ENCODE measurements at regions not wholly inside any gene's neighbourhood (a gene's known extent, or its start where the extent isn't known, plus 50 kb on each side); places are given as distances from the start of the nearest gene placed in this dataset.

DNA sequence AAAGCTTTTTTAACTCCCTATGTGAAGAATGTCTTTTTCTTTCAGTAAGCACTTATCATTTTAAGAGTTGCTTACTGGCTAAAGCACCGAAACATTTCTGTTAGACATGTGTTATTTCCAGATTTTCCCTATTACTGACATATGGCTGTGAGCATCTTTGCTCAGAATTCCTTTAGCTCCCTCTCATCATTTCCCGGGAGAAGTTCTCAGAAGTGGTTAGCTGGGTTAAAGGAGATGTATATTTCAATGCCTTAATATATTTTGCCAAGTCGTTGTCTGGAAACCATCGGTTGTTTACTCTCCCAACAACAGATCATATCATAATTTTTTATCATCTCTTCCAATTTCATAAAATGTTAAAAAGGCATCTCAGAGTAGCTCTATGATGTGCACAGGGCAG is 396.5 kb downstream of the OCA2 start:
- no peak for DNase-seq (ENCODE audit: low spot score)
- no peak for FAIRE-seq

DNA sequence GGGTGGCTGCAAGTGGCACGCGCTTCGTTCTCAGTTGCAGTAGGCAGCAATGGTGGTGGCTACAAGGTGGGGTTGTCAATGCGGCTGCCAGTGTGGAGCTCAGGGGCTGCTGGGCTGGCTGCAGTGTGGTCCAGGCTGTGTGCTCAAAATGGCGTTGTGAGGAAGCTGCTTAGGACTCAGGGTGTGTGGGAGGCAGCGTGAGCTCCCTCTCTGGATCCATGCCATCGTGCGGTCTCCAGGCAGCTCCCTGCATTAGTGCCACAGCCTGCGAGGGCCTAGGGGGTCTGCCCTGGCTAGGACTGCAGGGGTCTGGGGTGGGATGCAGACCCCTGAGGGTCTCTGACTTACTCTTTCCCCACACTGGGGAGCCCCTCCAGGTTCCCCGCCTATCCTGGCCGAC is 397.2 kb downstream of the OCA2 start:
- DNase-seq (ENCODE audit: low spot score) (no peak), FAIRE-seq (no peak)

GRCh38 chr15:27701014-27701413 is 398.1 kb downstream of the OCA2 start:
- no peak for FAIRE-seq
- no peak for DNase-seq (ENCODE audit: low spot score)

DNA sequence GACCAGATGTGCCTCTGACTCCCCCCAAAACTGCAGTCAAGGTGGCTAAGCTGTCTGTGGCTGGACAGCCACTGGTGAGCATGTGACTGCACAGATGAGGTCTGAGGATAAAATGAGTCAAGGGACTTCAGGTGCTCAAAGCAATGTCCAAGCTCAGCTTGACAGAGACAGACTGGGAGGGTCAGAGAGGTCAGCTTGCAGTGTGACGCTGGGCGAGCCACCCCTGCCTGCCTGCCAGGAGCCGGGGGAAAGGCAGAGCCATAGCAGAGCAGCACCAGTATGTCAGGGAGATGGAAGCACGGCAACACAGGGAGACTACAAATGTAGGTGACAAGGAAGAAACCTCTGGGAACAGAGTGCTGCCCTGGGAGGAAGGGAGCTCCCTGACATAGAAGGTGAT is 399.4 kb downstream of the OCA2 start:
- no peak for DNase-seq (ENCODE audit: low spot score)
- FAIRE-seq, result no peak

DNA sequence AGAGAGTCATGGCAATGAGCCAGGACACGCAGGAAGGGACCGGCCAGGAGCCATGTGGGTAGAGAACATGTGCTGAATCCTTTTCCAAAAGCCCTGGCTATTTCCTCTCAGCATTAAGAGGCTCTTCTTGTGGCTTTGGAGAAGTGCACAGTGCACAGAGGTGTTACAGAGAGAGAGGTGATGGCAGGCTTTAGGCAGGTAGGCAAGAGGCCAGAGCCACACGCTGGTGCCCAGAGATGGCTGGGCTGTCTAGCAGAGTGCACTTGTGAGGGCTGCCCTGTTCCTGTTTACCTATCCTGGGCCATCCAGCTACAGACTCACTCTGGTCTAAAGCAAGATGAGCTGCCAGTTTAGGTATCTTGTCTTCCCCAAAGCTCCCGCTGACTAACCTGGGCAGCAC is 402.6 kb downstream of the OCA2 start:
- FAIRE-seq (no peak), DNase-seq (ENCODE audit: low spot score) (no peak)

GRCh38 chr15:27695726-27696125 is 403.4 kb downstream of the OCA2 start:
- FAIRE-seq (peak; percentile 99), DNase-seq (ENCODE audit: low spot score) (no peak)

GRCh38 chr15:27694506-27695087 is 404.5 kb downstream of the OCA2 start:
- no peak for FAIRE-seq

GRCh38 chr15:27693280-27693679 is 405.8 kb downstream of the OCA2 start:
- FAIRE-seq (no peak), DNase-seq (ENCODE audit: low spot score) (no peak)

More at GRCh38 chr15:27694506-27695087, 404.5 kb downstream of the OCA2 start:
- DNase-seq (ENCODE audit: low spot score), result no peak

GRCh38 chr15:27692438-27692837 is 406.7 kb downstream of the OCA2 start:
- DNase-seq (ENCODE audit: low spot score) (no peak), FAIRE-seq (peak; percentile 35)

DNA sequence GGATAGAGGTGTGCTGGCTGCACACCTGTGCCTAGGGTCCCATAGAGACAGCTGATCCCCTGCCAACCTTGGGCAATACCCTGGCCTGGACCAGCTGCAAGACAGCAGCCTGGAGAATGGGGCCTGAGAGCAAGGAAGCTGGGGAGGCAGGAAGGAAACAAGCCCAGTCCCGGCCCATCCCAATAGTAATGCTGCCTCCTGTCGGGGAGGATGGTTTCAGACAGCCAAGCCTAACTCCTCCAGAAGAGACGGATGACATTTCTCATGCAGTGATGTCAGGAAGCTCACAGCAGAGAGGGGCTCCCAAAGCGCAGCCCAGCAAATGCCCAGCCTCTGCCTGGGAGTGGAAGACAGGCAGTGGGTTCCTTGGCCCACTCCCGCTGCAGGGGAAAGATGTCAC is 408.8 kb downstream of the OCA2 start:
- DNase-seq (ENCODE audit: low spot score) (no peak), FAIRE-seq (no peak)

GRCh38 chr15:27686971-27687370 is 412.1 kb downstream of the OCA2 start:
- DNase-seq (ENCODE audit: low spot score), result no peak
- FAIRE-seq, result peak; percentile 50

DNA sequence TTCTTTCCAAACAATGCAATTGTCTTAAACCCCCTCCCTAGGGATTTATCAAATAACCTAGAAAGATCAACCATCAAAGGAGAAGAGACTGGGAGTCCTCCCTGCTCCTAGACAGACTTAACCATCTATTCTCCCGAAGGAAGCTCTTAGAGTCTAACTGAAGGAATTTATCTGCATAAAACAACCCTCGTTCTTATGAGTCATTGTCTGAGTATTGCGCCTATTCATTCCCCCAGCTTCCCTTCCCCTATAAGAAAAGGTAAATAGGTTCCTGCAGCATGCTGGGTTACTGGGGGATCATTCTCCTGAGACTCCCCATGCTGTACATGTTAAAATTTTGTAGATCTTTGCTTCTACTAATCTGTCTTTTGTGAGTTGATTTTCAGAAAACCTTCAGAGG is 412.7 kb downstream of the OCA2 start:
- DNase-seq (ENCODE audit: low spot score) (peak; percentile 77), FAIRE-seq (no peak)

- DNase-seq (ENCODE audit: low spot score) (no peak), FAIRE-seq (no peak)
Observed at GRCh38 chr15:27685644-27686043, 413.5 kb downstream of the OCA2 start.

DNA sequence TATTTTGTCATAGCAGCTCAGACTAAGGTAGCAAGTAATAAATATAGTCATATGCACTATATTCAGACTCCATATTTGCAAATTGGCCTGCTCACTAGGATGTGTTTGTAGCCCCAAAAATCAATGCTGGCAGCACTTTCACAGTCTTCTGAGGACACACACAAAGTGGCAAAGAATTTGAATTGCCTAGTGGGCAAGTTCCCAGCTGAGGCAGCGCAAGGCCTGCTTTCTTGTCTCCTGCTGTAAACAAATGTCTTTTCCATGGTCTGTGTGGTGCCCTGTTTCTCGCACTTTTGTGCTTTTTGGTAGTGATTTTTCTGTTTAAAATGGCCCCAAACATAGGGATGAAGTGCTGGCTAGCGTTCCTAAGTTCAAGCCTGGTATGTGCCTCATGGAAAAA is 416.0 kb downstream of the OCA2 start:
- no peak for FAIRE-seq

GRCh38 chr15:27681038-27681437 is 418.1 kb downstream of the OCA2 start:
- DNase-seq (ENCODE audit: low spot score) (no peak), FAIRE-seq (peak; percentile 5)

More for the DNA sequence above, 416.0 kb downstream of the OCA2 start:
- no peak for DNase-seq (ENCODE audit: low spot score)

DNA sequence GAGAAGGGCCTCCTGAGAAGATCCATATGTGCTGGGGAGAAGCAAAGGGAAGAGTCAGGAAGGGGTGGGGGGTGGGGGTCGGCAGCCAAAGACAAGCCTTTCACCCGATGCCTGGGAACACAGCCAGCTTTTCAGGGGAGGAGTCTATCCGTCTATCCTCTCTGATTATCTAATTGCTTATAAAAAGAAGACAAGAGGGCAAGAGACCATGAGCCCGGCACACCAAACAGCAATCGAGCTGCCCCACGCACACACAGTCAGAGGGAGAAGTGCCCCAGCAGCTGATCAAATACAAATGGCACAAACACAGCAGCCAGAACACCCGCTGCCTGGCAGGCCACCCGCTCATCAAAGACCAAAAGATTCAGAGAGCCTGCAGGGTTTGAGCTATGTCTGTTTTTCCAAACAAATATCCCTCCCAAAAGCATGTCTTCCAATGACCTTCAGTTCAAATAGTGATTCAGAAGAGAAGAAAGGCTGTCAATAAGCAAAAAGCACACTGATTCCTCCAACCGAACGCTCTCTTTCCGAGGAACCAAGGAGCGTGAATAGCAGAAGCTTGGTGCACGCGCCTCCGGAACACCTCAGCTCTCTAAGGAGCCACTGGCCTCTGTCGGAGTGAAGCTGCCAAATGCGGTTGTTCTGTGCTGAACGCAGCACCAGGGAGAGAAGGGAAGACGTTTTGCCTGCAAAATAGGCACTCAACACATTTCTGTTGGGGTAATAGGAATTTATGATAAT is 419.2 kb downstream of the OCA2 start:
- DNase-seq (ENCODE audit: low spot score), result no peak
- no peak for FAIRE-seq

- DNase-seq (ENCODE audit: low spot score), result no peak
- FAIRE-seq, result no peak
Observed at GRCh38 chr15:27679203-27679602, 419.9 kb downstream of the OCA2 start.

DNA sequence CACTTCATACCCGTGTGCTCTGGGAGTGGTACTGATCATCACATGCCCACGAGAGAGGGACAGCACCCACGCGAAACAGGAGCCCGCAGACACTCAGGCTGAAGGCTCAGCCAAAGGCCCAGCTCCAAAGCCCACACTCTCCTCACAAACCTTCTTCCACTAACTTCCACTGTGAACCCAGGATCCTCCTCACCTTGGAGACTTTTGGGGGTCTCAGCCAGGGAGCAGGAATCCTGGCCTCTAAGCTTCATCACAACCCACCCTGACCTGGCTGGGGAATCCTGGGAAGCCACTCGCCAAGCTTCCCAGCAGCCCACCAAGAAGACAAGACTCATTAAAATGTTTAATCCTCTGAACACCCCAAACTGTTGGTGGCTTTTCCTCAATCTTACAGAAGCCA is 421.2 kb downstream of the OCA2 start:
- FAIRE-seq (no peak), DNase-seq (ENCODE audit: low spot score) (no peak)

DNA sequence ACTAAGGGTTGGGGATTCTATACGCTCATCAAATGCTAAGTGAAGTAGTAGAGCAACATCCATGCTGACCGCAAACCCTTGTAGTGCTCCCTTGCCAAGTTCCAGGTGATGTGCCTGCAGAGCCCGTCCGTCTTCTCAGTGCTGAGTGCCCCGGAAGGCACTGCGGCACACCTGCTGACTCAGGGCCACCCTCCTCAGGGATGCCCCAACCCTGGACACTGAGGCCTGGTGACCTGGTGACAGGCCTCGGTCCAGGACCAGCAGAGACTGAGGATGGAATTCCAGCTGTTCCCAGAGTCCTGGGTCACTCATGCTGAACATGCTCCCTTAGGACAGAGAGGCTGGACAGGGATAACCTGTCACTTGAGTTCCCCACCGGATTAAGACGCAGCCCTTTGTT is 422.5 kb downstream of the OCA2 start:
- FAIRE-seq, result no peak

DNA sequence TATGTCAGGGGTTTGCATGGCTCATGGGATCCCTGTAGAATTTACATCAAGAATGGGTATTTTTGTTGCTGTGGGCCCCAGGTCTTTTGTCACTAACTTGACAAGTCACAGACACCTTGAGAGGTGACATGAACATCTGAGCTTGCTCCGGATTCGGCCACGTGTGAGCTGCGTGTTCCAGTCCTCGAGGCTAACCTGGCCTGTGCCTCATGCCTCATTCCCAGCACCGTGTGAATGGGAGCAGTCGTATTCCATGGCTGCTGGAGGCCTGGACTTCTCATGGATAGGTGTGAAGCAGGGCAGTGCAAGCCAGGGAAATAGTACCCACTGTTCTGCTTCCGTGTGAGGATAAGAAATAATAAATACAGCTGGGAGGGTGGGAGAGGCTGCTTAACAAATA is 423.5 kb downstream of the OCA2 start:
- no peak for FAIRE-seq
- DNase-seq (ENCODE audit: low spot score), result no peak

More for the DNA sequence above, 422.5 kb downstream of the OCA2 start:
- no peak for DNase-seq (ENCODE audit: low spot score)

DNA sequence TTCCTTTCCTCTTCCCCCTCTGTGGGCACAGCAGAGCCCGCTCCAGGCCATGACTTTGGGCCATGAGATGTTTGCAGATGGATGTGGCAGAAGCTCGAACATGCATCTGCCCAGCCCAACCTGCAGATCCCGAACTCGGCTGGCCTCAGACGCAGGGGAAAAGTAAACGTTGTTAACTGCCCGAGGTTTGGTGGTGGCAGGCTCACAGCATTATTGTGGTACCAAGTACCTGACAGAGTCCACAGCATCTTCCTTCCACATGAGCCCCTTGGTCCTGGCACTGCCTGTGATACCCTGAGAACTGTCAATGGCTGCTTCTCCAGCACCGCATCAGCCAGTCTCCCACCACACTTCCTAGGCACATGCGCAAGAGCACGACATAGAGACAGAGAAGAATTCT is 424.3 kb downstream of the OCA2 start:
- no peak for FAIRE-seq

GRCh38 chr15:27673766-27674445 is 425.2 kb downstream of the OCA2 start:
- FAIRE-seq (no peak), DNase-seq (ENCODE audit: low spot score) (no peak)

More for the DNA sequence above, 424.3 kb downstream of the OCA2 start:
- no peak for DNase-seq (ENCODE audit: low spot score)

GRCh38 chr15:27672537-27672936 is 426.6 kb downstream of the OCA2 start:
- FAIRE-seq (peak; percentile 98), DNase-seq (ENCODE audit: low spot score) (no peak)

Measured in urothelium cell line (cell line).